HG02973 (cell line): ENCODE measurements at regions not wholly inside any gene's neighbourhood (a gene's known extent, or its start where the extent isn't known, plus 50 kb on each side); places are given as distances from the start of the nearest gene placed in this dataset.
"Not testable (repeated sequence)": the region's sequence is repeated elsewhere in the genome, so short reads cannot be mapped to it uniquely, and the experiment has no call there.

ENCODE experiments used
- ATAC-seq: cut with Tn5 transposase; IDR thresholded peaks from one replicate; pipeline ENCODE4 v1.9.1; 2021; ENCODE audit warnings: moderate library complexity; ENCODE audit not compliant: unreplicated experiment

DNA sequence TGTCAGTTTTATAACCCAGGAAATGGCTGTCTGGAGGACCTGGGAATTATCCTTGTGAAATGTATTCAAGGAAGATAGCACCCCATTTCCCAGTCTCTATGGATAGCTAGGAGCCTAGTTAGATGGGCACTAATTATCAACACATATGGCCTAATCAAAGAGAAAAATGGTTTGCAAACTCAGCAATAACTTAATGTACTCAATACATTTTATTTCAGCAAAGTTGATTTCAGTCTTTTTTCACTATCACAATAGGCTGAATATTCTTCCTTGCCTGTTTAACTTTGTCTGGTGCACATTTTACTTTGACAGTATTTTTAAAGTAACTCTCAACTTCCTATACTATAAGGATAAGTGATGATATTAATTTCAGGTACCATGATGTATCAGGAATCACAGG, 756.3 kb downstream of the CCDC85A start:
- ATAC-seq = no peak

DNA sequence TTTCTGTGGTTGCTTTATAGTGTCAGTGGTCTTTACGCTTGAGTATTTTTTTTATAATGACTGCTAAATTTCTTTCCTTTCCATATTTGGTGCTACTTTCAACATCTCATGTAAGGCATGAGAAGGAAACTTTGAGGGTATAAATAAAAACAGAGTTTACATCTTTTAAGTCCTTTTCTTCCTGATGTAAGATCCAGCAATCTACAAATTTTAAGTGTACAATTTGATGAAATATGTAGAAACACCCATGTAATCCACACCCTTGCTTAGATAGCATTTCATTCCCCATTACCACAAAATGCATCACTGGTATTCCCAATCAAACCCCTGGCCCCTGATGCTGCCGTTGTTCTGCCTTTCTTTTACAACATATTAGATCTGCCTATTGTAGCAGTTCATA, 769.1 kb downstream of the CCDC85A start:
- ATAC-seq = no peak

DNA sequence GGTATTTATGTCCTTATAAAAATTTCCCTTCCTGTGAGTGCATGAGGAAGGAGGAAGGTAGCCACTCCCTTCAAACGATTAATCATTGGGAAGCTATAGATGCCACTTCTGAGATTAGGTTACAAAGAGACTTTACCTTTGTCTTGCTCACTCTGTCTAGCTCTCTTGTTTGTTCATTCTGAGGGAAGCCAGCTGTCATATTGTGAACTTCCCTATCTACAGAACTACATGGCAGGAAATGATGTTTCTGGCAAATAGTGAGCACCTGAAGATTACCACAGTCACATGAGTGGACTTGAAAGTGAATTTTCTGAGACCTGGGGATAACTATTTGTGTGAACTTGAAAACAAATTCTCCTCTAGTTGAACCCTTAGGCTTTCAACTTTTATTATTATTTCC, 776.8 kb downstream of the CCDC85A start:
- ATAC-seq = no peak

DNA sequence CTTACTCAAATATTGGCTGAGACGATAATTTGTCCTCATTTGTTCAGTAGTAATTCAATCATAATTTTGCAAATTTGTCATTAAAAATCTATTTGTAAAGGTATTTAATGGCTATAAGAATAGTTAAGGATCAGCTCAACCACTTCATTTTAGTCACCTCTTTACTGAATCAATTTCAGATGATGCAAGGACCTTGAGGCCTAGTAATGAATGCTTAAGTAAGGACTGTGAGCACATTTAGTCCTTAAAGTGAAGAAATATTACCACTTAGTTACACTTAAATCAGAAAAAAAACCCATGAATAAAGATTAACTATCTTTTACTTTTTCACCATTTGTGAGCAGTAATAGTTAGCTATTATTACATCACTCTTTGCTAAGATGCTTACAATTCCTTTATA, 778.9 kb downstream of the CCDC85A start:
- no peak for ATAC-seq

DNA sequence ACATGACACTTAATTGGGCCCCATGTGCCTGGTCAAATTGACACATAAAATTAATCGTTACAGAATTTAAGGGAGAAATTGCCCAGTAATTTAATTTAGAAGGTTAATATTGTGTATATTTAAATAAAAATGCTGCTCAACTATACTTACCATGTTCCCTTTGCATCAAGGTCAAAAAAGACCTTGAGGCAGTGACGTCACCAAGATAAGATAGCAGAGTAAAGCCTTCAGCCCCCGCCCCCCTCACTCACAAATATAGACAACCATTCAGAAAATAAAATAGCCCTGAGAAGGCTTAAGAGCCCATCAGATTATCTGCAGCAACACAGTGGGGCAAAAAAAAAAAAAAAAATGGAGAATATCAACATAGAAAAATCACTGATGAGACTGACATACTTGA, 785.7 kb downstream of the CCDC85A start:
- no peak for ATAC-seq

DNA sequence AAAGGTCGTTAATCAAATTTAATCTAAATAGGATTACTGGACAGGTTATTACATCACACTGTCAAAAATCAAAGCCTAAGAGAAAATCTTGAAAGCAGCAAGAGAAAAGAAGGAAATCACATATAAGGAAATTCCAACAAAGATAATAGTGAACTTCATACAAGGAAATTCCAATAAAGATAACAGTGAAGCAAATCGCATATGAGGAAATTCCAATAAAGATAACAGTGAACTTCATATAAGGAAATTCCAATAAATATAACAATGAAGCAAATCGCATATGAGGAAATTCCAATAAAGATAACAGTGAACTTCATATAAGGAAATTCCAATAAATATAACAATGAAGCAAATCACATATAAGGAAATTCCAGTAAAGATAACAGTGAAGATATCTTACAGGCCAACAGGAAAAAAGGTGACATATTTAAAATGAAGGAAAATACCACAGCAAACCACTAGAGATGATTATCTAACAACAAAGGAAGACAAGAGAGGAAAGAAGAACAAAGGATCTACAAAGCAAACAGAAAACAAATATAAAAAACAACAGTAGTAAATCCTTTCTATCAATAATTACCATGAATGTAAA, 787.7 kb downstream of the CCDC85A start:
- ATAC-seq = no peak

DNA sequence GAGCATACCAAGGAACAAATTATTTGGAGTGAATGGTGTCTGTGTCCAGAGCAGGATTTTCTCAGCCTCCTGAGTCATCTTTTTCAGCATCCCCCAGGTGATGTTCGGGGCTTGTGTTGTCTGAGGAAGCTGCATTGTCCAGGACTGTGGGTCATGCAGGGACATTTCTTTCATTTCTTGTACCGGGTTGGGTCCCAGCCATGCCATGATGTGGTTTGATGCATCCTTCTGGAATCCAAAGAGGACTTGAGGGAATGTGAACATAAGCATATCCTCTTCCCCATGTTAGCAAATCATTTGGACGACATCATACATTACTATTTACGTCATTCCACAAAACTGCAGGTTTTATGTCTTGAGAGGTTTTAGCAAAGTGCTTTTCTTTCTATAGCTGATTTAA, 797.8 kb downstream of the CCDC85A start:
- ATAC-seq = no peak

DNA sequence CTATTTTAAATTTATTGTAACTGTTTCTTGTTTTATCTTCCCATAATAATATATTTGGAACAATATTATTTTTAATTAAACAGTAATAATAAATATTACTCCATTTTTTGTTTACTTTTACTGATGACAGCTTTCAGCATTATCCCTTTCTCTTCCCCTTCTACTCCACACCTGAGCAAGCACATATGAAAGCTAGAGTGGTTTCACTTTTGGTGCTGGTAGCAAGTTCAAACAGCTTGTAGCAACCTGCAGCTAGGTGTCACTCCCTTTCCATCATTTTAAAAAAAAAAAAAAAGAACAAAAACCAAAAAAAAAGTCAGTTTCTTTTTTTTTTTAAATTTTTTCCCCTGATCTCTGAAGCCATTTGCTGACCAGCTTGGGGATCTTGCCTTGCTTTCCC, 801.8 kb downstream of the CCDC85A start:
- ATAC-seq = no peak

DNA sequence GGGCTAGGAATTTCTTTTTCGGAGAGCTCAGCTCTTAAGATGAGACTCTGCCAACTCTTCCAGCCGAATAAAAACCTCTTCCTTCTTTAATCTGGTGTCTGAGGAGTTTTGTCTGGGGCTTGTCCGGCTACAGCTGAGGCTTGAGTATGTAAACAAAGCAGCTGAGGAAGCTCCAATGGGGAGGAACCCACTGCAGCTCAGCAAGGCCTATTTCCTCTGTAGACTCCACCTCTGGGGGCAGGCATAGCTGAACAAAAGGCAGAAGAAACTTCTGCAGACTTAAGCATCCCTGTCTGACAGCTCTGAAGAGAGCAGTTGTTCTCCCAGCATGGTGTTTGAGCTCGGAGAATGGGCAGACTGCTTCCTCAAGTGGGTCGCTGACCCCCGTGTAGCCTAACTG, 838.7 kb downstream of the CCDC85A start:
- ATAC-seq = no peak

DNA sequence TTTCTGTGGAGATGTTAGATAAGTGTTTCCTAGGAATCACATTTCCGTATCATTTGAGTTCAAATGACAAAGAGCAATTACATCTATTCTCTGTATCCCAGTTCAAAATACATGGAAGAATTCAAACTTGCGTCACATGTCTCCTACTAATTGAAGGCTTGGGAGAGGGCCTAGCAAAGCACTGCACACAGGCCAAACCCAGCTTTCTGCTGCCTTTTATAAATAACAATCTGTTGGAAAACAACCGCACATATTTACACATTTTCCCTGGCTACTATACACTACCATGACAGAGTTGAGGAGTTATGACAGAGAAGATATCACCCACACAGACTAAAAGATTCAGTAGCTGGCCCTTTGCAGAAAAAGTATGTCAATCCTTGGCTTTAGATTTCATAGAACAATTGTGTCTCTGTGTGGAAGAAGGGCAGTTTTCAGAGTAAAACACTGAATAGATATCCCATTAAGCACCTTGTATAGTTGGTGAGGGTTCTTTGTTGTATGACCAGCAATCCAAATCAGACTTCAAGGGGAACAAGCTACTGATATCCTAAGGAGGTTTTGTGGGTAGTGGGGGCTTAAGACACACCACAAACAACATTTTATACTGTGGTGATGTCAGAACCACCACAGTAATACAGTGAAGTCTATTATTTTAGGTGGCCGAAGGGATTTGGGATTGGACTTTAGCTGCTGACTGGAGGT, 861.3 kb downstream of the CCDC85A start:
- no peak for ATAC-seq

DNA sequence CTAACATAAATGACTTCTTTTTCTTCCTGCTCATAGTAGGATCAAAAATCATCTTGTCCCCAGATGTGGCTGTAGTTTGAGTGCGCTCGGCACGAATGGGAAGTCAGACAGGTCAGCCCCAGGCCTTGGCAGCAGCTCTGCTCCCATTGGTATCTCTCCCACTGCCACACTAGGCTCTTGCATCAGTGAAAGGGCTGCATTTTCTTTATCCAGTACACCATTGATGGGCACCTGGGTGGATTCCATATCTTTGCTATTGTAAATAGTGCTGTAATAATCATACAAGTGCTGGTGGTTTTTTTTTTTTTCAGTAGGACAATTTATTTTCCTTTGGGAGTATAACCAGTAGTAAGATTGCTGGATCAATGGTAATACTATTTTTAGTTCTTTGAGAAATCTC, 865.5 kb downstream of the CCDC85A start:
- no peak for ATAC-seq

DNA sequence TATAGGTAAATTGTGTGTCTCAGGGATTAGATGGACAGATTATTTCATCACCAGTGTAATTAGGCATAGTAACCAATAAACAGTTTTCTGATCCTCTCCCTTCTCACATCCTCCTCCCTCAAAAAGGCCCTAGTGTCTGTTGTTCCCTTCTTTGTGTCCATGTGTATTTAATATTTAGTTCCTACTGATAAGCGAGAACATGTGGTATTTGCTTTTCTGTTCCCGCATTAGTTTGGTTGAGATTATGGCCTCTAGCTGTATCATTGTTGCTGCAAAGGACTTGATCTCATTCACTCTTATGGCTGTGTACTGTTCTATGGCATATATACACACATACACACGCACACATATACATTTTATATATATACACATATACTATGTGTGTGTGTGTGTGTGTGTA, 866.2 kb downstream of the CCDC85A start:
- no peak for ATAC-seq

DNA sequence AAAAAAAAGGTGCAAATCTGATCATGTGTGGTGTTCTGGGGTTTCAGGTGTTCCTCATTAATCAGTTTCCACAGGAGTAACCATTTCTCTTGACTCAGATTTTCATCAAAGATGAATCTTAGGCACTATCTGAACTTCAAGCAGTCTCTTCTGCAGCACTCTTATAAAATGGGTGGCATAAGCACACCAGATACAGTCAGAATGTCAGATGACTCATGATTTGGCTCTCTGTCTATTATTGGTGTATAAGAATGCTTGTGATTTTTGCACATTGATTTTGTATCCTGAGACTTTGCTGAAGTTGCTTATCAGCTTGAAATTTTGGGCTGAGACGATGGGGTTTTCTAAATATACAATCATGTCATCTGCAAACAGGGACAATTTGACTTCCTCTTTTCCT, 882.5 kb downstream of the CCDC85A start:
- not testable (repeated sequence) for ATAC-seq

DNA sequence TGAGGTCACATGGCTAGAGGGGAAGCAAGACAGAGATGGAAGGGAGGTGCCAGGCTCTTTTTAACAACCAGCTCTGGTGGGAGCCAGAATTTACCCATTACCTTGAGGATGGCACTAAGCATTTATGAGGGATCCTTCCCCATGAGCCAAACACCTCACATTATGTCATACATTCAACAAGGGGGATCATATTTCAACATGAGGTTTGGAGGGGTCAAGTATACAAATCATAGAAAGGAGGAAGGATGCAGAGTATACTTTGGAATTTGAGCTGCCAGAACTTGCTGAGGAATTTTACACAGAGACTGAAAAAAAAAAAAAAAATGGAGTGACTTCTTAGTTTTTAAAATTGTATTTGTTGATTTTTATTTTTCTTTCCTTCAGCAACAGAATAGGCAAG, 891.4 kb downstream of the CCDC85A start:
- no peak for ATAC-seq

DNA sequence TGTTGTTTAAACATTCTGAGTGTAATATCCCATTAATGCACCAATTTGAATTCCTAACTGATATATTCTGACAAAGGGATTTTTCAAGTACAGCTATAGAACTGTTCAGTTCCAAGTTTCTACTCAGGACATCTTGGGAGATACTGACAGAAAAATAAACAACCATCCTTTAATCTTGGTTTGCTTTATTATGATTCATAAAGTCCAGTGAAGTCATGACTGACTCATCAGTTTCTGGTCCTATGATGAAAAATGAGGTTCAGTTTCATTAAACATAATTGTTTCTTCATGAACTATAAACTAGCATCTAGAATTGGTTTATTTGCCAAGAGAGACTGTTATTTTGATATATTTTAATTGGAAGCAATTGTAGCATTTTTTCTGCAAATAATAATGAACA, 896.2 kb downstream of the CCDC85A start:
- no peak for ATAC-seq

DNA sequence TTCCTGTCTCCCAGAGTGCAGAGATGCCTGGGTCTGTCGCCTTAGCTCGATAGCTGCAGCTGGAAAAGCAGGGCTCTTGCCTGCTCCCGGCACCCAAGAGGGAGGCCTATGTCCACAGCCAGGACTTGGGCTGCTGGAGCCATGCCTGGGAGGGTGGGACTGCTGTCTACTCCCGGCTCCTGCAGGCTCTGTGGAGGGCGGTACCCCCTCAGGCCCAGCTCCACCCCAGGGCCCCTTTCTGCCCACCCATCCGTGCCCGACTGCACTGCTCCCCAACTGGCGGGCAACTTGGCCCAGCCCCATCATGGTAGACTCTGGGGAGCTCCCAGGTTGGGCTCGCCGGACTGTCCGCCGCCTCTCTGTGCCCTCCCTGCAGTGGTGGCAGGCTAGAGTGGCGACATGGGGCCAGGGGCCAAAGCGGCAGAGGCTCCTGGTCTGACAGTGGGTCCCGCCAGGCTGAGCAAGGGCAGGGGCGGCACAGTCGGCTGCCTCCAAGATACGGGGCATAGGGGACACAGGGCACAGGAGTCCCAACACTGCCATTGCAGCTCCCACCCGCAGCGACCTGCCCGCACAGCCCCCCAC, 901.0 kb downstream of the CCDC85A start:
- no peak for ATAC-seq

DNA sequence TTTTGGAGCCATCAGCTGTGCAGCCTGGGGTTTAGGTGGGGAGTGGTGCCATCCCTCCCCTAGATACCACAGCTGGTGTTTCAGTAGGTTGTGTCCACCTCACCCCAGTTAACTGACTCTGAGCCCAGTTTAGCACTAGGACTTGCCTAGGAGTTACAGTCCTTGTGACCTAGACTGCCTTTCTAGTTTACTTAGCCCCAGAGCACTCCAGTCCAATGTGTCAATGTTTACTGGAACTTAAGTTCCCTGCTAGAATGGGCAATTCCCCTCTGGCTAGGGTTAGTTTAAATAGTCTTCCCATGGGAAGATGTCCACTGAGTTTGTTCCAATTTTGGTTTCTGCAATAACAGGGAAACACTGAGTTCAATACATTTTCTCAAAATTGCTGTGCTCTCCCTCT, 909.2 kb downstream of the CCDC85A start:
- no peak for ATAC-seq

DNA sequence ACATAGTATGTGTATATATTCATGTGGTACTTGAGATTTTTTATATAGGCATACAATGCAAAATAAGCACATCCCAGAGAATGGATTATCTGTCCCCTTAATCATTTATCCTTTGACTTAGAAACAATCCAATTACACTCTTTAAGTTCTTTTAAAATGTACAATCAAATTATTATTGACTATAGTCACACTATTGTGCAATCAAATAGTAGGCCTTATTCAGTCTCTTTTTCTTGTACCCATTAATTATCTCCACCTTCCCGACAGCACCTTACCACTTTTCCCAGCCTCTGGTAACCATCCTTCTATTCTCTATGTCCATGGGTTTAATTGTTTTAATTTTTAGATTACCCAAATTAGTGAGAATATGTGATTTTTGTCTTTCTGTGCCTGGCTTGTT, 914.1 kb downstream of the CCDC85A start:
- no peak for ATAC-seq

DNA sequence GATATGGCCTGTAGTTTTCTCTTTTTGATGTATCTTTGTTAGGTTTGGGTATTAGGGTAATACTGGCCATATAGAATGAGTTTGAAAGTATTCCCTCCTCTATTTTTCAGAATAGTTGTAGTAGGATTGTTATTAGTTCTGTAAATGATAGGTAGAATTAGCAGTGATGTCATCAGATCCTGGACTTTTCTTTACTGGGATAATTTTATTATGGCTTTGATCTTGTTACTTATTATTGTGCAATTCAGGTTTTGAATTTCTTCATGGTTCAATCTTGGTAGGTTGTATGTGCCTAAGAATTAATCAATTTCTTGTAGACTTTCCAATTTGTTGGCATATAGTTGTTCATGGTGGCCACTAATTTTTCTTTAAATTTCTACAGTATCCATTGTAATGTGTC, 916.6 kb downstream of the CCDC85A start:
- no peak for ATAC-seq

DNA sequence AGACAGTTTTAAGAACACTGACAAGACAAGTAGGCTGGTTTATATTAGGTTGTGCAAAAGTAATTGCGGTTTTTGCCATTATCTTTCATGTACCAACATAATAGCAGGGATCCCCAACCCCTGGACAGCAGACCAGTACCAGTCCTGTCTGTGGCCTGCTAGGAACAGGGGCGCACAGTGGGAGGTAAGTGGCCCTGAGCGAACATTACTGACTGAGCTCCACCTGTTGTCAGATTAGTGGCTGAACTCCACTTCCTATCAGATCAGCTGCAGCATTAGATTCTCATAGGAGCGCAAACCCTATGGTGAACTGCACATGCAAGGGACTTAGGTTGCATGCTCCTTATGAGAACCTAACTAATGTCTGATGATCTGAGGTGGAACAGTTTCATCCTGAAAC, 921.9 kb downstream of the CCDC85A start:
- no peak for ATAC-seq

DNA sequence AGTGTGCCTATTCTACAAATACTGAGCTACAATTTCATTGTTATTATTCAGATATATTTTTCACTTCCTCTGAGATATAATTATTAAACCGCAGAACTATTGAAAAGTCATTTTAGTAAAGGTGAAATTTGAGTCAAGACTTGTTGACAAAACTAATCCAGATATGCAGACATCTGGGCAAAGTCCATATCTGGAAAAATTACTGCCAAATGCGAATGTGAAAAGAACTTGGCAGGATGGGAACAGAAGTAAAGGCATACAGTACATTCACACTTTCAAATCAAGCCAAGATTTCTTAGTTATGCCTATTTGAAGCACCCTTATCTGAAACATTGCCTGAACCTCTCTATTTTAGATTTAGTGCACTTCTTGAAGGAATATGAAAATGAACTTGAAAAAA, 923.6 kb downstream of the CCDC85A start:
- ATAC-seq = no peak

DNA sequence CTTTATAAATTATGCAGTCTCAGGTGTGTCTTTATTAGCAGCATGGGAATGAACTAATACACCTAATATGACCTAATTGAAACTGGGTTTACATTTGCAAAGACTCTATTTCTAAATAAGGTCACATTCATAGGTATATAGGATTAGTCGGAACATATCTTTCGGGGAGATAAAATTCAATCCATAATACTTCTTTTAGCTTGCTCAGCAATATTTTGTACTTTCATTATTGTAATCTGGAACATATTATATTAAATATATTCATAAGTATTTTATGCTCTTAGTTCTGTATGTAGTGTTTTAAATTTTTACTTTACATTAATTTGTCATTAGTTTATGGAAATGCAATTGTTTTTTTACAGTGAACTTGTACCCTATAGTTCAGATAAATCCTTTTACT, 927.7 kb downstream of the CCDC85A start:
- ATAC-seq = no peak

DNA sequence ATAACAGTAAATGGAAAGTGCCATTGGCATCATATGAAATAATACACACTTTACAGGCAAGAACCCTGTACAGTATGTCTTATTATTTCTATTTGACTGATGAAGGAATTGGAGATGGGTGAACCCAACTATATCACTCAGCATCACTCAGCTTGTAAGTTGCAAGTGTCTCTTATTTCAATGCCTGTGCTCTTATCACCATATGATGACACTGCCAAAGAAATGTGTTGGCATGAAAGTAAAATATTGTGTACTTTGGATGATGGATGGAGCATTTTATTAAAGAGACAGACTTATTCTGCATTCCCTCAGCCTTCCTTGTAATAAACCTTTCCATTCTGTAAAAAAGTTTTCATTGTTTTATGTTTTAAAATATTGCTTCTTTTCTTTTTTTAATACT, 927.5 kb upstream of the VRK2 start:
- no peak for ATAC-seq
